Vagina (tissue), 2 donors: ENCODE measurements at regions not wholly inside any gene's neighbourhood (a gene's known extent, or its start where the extent isn't known, plus 50 kb on each side); places are given as distances from the start of the nearest gene placed in this dataset.

ENCODE experiments used
- DNase-seq, 2 donors: peaks; one replicate each; pipeline ENCODE4 v3.0.0-alpha.2; 2017; ENCODE audit errors: extremely low spot score in 2 of 2
- H3K27ac ChIP-seq: fragments of 200-600 bp; sonication (generic); one replicate; pipeline ENCODE4 v1.5.1; 2019
- H3K27me3 ChIP-seq: fragments of 200-600 bp; sonication (generic); one replicate; pipeline ENCODE4 v1.5.1; 2019
- H3K36me3 ChIP-seq, 2 donors: fragments of 200-600 bp; sonication (generic); one replicate each; pipeline ENCODE4 v1.5.1; 2017 to 2019
- H3K4me1 ChIP-seq: fragments of 200-600 bp; sonication (generic); one replicate; pipeline ENCODE4 v1.5.1; 2019
- H3K4me3 ChIP-seq, 2 donors: fragments of 200-600 bp; sonication (generic); 1 replicate in 1 of 2; 2 replicates in 1 of 2; pipeline ENCODE4 v1.5.1; 2016 to 2019
- H3K9me3 ChIP-seq: fragments of 200-600 bp; sonication (generic); one replicate; pipeline ENCODE4 v1.5.1; 2019
- CTCF ChIP-seq, 3 experiments: fragments of 450-650 bp in 2 of 3; fragments of 200-600 bp in 1 of 3; sonication (generic) in 1 of 3; IDR thresholded peaks; one replicate each; pipeline ENCODE4 v1.5.1; 2017 to 2019; ENCODE audit warnings: antibody characterized with exemption in 3 of 3, mild to moderate bottlenecking in 2 of 3, moderate library complexity in 2 of 3
- POLR2A ChIP-seq, 2 donors: fragments of 450-650 bp; IDR thresholded peaks; one replicate each; pipeline ENCODE4 v1.6.1; 2017; ENCODE audit warnings: antibody characterized with exemption in 2 of 2, mild to moderate bottlenecking in 2 of 2, moderate library complexity in 2 of 2
- POLR2AphosphoS5 ChIP-seq, 2 donors: sonication (generic); formaldehyde crosslinking; IDR thresholded peaks; one replicate each; pipeline ENCODE4 v1.9.0; 2017; ENCODE audit warnings: antibody characterized with exemption in 2 of 2, mild to moderate bottlenecking in 2 of 2, low read depth in 1 of 2; ENCODE audit not compliant: insufficient read depth in 1 of 2
- intact Hi-C: fragments of 100-400 bp; cut with DNase I; formaldehyde crosslinking; loops from one replicate; pipeline ENCODE4 v1.15.1; 2023

GRCh38 chr2:128660836-128661235, 342.2 kb upstream of the HS6ST1 start:
- Histone ChIP-seq H3K27me3 (no peaks in the 10 kb centered on the region), H3K36me3 (no peaks in the 10 kb centered on the region), H3K4me1 (no peaks in the 10 kb centered on the region), H3K9me3 (no peaks in the 10 kb centered on the region), H3K27ac (no peak overlapping the region), H3K4me3 (no peak overlapping the region)
- DNase-seq = no peak
- intact Hi-C loops = no loop called here
- TF ChIP-seq CTCF (IDR thresholded peaks at IDR 0.05) = no peak
- no peak for TF ChIP-seq POLR2AphosphoS5 (IDR thresholded peaks at IDR 0.05; ENCODE audit: insufficient read depth in 1 of 2, low read depth in 1 of 2)
- no peak for TF ChIP-seq POLR2A (IDR thresholded peaks at IDR 0.05)

GRCh38 chr2:128661311-128661710, 342.6 kb upstream of the HS6ST1 start:
- H3K27me3 ChIP-seq = no peaks in the 10 kb centered on the region
- intact Hi-C loops = no loop called here
- TF ChIP-seq POLR2A (IDR thresholded peaks at IDR 0.05) = no peak
- no peak for TF ChIP-seq CTCF (IDR thresholded peaks at IDR 0.05)
- no peak for TF ChIP-seq POLR2AphosphoS5 (IDR thresholded peaks at IDR 0.05; ENCODE audit: insufficient read depth in 1 of 2, low read depth in 1 of 2)
- H3K36me3 ChIP-seq = no peaks in the 10 kb centered on the region
- H3K4me1 ChIP-seq = no peaks in the 10 kb centered on the region
- no peak overlapping the region for H3K27ac ChIP-seq
- H3K4me3 ChIP-seq = no peak overlapping the region
- no peaks in the 10 kb centered on the region for H3K9me3 ChIP-seq
- DNase-seq = no peak

GRCh38 chr2:128662051-128662471, 343.4 kb upstream of the HS6ST1 start:
- Histone ChIP-seq H3K9me3 (no peaks in the 10 kb centered on the region), H3K4me1 (no peaks in the 10 kb centered on the region), H3K36me3 (no peaks in the 10 kb centered on the region), H3K27ac (no peak overlapping the region), H3K4me3 (no peak overlapping the region), H3K27me3 (no peaks in the 10 kb centered on the region)
- DNase-seq = no peak
- TF ChIP-seq CTCF (IDR thresholded peaks at IDR 0.05) = no peak
- TF ChIP-seq POLR2A (IDR thresholded peaks at IDR 0.05) = no peak
- no peak for TF ChIP-seq POLR2AphosphoS5 (IDR thresholded peaks at IDR 0.05; ENCODE audit: insufficient read depth in 1 of 2, low read depth in 1 of 2)
- intact Hi-C loops = no loop called here

- Histone ChIP-seq H3K9me3 (no peaks in the 10 kb centered on the region), H3K4me1 (no peaks in the 10 kb centered on the region), H3K36me3 (no peaks in the 10 kb centered on the region), H3K27ac (no peak overlapping the region), H3K27me3 (no peaks in the 10 kb centered on the region), H3K4me3 (no peak overlapping the region)
- no peak for TF ChIP-seq CTCF (IDR thresholded peaks at IDR 0.05)
- no peak for TF ChIP-seq POLR2AphosphoS5 (IDR thresholded peaks at IDR 0.05; ENCODE audit: insufficient read depth in 1 of 2, low read depth in 1 of 2)
- TF ChIP-seq POLR2A (IDR thresholded peaks at IDR 0.05) = no peak
- DNase-seq = no peak
- intact Hi-C loops = no loop called here
Measured at GRCh38 chr2:128663371-128664050, 344.8 kb upstream of the HS6ST1 start.

- Histone ChIP-seq H3K27ac (no peak overlapping the region), H3K27me3 (no peaks in the 10 kb centered on the region), H3K9me3 (no peaks in the 10 kb centered on the region), H3K36me3 (no peaks in the 10 kb centered on the region), H3K4me3 (no peak overlapping the region), H3K4me1 (no peaks in the 10 kb centered on the region)
- intact Hi-C loops = no loop called here
- no peak for DNase-seq
- TF ChIP-seq POLR2AphosphoS5 (IDR thresholded peaks at IDR 0.05; ENCODE audit: insufficient read depth in 1 of 2, low read depth in 1 of 2) (no peak), POLR2A (IDR thresholded peaks at IDR 0.05) (no peak), CTCF (IDR thresholded peaks at IDR 0.05) (no peak)
Measured at GRCh38 chr2:128664499-128664971, 345.9 kb upstream of the HS6ST1 start.
